DND-41 (cell line): ENCODE measurements at regions not wholly inside any gene's neighbourhood (a gene's known extent, or its start where the extent isn't known, plus 50 kb on each side); places are given as distances from the start of the nearest gene placed in this dataset.

ENCODE experiments used
- ATAC-seq: fragments of 200-7000 bp; cut with Tn5 transposase; 3 replicates; pipeline ENCODE4 v1.9.1; 2021; ENCODE audit warnings: low read depth; ENCODE audit not compliant: insufficient read depth
- DNase-seq: peaks from one replicate; pipeline ENCODE4 v3.0.0-alpha.2; 2020
- H2AFZ ChIP-seq: 2 replicates; pipeline ENCODE4 v1.6.0; 2012; ENCODE audit warnings: low read depth, low read length
- H3K27ac ChIP-seq: 2 replicates; pipeline ENCODE4 v1.5.1; 2012; ENCODE audit warnings: low read length, inconsistent platforms
- H3K27me3 ChIP-seq: fragments of 200-600 bp; sonication (generic); 2 replicates; pipeline ENCODE4 v1.6.0; 2012; ENCODE audit warnings: low read length, mild to moderate bottlenecking, inconsistent platforms; ENCODE audit not compliant: insufficient read depth, poor library complexity
- H3K36me3 ChIP-seq: 2 replicates; pipeline ENCODE4 v1.5.1; 2012; ENCODE audit warnings: low read length, inconsistent platforms; ENCODE audit not compliant: insufficient read depth
- H3K4me1 ChIP-seq: 2 replicates; pipeline ENCODE4 v1.5.1; 2012; ENCODE audit warnings: mild to moderate bottlenecking, low read length; ENCODE audit not compliant: insufficient read depth
- H3K4me2 ChIP-seq: 2 replicates; pipeline ENCODE4 v1.6.0; 2012; ENCODE audit warnings: mild to moderate bottlenecking, moderate library complexity, low read length, inconsistent platforms; ENCODE audit not compliant: insufficient read depth
- H3K4me3 ChIP-seq, 2 experiments: fragments of 200-600 bp in 1 of 2; shearing (Covaris generic) in 1 of 2; 2 replicates each; pipeline ENCODE4 v1.5.1; 2012 to 2016; ENCODE audit warnings: inconsistent platforms in 2 of 2, low read length in 2 of 2, mild to moderate bottlenecking in 2 of 2, low read depth in 1 of 2, moderate library complexity in 1 of 2
- H3K79me2 ChIP-seq: 2 replicates; pipeline ENCODE4 v1.6.0; 2012; ENCODE audit warnings: low read length, inconsistent platforms; ENCODE audit not compliant: insufficient read depth
- H3K9ac ChIP-seq: 2 replicates; pipeline ENCODE4 v1.6.0; 2012; ENCODE audit warnings: low read depth, mild to moderate bottlenecking, inconsistent platforms, low read length, moderate library complexity
- H3K9me3 ChIP-seq: 2 replicates; pipeline ENCODE4 v1.5.1; 2012; ENCODE audit warnings: low read length, moderate library complexity, mild to moderate bottlenecking, inconsistent platforms; ENCODE audit not compliant: insufficient read depth, severe bottlenecking
- H4K20me1 ChIP-seq: 2 replicates; pipeline ENCODE4 v1.6.0; 2012; ENCODE audit warnings: low read length; ENCODE audit not compliant: insufficient read depth
- EZH2 ChIP-seq: IDR thresholded peaks from 3 replicates; pipeline ENCODE4 v1.6.1; 2012; ENCODE audit warnings: borderline replicate concordance, low read depth, mild to moderate bottlenecking, moderate library complexity, low read length, inconsistent platforms; ENCODE audit not compliant: severe bottlenecking
- TF ChIP-seq, protein P1 (sequence below): IDR thresholded peaks from 2 replicates; pipeline ENCODE4 v1.5.1; 2012; ENCODE audit warnings: borderline replicate concordance, low read length, moderate library complexity, mild to moderate bottlenecking; ENCODE audit not compliant: poor library complexity, severe bottlenecking; ENCODE audit errors: extremely low read depth

DNA sequence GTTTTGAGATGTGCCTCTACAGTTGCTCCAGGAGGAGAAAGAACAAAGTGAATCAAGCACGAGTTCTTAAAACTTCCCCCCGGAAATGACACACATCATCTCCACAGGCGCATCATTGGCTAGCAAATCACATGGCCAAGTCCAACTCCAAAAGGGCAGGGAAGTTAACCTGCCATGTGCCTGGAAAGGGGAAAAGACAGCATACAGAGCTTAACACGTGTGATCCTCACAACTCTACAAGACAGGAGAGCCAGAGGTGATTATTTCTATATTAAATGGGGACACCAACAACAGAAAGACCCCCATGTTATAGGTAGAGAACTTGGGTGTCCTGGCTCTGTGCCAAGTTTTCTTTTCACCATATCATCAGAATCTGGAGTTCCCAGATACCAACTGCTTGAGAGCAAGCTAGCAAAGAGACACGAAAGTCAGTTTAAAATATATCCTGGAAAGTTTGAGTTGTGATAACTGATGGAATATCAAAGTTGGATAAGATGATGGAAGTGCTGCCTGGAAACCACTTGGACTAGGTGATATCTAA is 871.1 kb downstream of the UQCRFS1 start:
- TF ChIP-seq EZH2: no peak
- TF ChIP-seq, protein P1, sequence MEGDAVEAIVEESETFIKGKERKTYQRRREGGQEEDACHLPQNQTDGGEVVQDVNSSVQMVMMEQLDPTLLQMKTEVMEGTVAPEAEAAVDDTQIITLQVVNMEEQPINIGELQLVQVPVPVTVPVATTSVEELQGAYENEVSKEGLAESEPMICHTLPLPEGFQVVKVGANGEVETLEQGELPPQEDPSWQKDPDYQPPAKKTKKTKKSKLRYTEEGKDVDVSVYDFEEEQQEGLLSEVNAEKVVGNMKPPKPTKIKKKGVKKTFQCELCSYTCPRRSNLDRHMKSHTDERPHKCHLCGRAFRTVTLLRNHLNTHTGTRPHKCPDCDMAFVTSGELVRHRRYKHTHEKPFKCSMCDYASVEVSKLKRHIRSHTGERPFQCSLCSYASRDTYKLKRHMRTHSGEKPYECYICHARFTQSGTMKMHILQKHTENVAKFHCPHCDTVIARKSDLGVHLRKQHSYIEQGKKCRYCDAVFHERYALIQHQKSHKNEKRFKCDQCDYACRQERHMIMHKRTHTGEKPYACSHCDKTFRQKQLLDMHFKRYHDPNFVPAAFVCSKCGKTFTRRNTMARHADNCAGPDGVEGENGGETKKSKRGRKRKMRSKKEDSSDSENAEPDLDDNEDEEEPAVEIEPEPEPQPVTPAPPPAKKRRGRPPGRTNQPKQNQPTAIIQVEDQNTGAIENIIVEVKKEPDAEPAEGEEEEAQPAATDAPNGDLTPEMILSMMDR: no peak
- no peak overlapping the region for H3K27ac ChIP-seq
- no peak overlapping the region for H3K4me2 ChIP-seq
- H3K4me1 ChIP-seq: no peaks in the 10 kb centered on the region
- no peak overlapping the region for H3K4me3 ChIP-seq
- H3K9ac ChIP-seq: no peak overlapping the region
- DNase-seq (no peak), ATAC-seq (no peak)
- no peak overlapping the region for H2AFZ ChIP-seq
- no peaks in the 10 kb centered on the region for H3K9me3 ChIP-seq
- no peaks in the 10 kb centered on the region for H4K20me1 ChIP-seq
- H3K36me3 ChIP-seq: no peaks in the 10 kb centered on the region
- H3K79me2 ChIP-seq: no peaks in the 10 kb centered on the region
- no peaks in the 10 kb centered on the region for H3K27me3 ChIP-seq

DNA sequence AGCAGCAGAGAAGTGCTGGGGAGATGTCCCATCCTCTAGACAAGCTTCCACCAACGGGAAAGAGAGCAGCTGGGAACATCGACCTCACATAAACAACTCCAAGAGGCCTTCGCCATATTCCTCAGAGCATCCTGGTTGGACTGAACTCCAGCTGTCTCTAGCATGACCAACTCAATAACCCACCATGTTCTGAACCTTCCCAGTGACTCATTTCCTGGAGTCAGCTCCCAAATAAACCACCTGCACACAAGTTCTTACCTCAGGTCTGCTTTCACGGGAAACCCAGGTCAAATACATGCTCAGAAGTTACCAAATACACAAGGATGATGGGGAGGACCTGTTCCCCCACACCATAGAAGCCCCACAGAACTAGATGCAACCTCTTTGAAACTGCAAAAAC is 878.5 kb downstream of the UQCRFS1 start:
- no peak for TF ChIP-seq EZH2
- TF ChIP-seq, protein P1: no peak
- no peaks in the 10 kb centered on the region for H4K20me1 ChIP-seq

GRCh38 chr19:28333909-28334308 is 879.0 kb downstream of the UQCRFS1 start:
- DNase-seq (no peak), ATAC-seq (no peak)
- H3K4me3 ChIP-seq: no peak overlapping the region
- no peaks in the 10 kb centered on the region for H4K20me1 ChIP-seq
- H3K4me1 ChIP-seq: no peaks in the 10 kb centered on the region
- no peaks in the 10 kb centered on the region for H3K9me3 ChIP-seq
- H3K27ac ChIP-seq: no peak overlapping the region
- H3K79me2 ChIP-seq: no peaks in the 10 kb centered on the region
- TF ChIP-seq, protein P1: no peak
- TF ChIP-seq EZH2: no peak
- H2AFZ ChIP-seq: no peak overlapping the region
- H3K4me2 ChIP-seq: no peak overlapping the region
- H3K9ac ChIP-seq: no peak overlapping the region
- H3K36me3 ChIP-seq: no peaks in the 10 kb centered on the region
- no peaks in the 10 kb centered on the region for H3K27me3 ChIP-seq

More for the DNA sequence above, 878.5 kb downstream of the UQCRFS1 start:
- H3K36me3 ChIP-seq: no peaks in the 10 kb centered on the region
- DNase-seq: no peak
- no peak for ATAC-seq
- no peak overlapping the region for H3K4me2 ChIP-seq
- no peak overlapping the region for H3K9ac ChIP-seq
- H3K9me3 ChIP-seq: no peaks in the 10 kb centered on the region
- no peaks in the 10 kb centered on the region for H3K4me1 ChIP-seq
- H2AFZ ChIP-seq: 0 out of 2 replicates have a peak overlapping the region, but pooled peaks have one; percentile 0
- no peak overlapping the region for H3K27ac ChIP-seq
- H3K79me2 ChIP-seq: no peaks in the 10 kb centered on the region
- no peak overlapping the region for H3K4me3 ChIP-seq
- H3K27me3 ChIP-seq: no peaks in the 10 kb centered on the region

GRCh38 chr19:28332886-28333285 is 880.1 kb downstream of the UQCRFS1 start:
- Histone ChIP-seq H3K4me1 (no peaks in the 10 kb centered on the region), H3K4me3 (no peak overlapping the region), H3K36me3 (no peaks in the 10 kb centered on the region), H2AFZ (no peak overlapping the region), H3K4me2 (no peak overlapping the region), H4K20me1 (no peaks in the 10 kb centered on the region), H3K79me2 (no peaks in the 10 kb centered on the region), H3K9me3 (no peaks in the 10 kb centered on the region), H3K27ac (no peak overlapping the region), H3K9ac (no peak overlapping the region), H3K27me3 (no peaks in the 10 kb centered on the region)
- ATAC-seq (no peak), DNase-seq (no peak)
- TF ChIP-seq, protein P1: no peak
